ENCODE measurements at regions not wholly inside any gene's neighbourhood (a gene's known extent, or its start where the extent isn't known, plus 50 kb on each side); places are given as distances from the start of the nearest gene placed in this dataset.

DNA sequence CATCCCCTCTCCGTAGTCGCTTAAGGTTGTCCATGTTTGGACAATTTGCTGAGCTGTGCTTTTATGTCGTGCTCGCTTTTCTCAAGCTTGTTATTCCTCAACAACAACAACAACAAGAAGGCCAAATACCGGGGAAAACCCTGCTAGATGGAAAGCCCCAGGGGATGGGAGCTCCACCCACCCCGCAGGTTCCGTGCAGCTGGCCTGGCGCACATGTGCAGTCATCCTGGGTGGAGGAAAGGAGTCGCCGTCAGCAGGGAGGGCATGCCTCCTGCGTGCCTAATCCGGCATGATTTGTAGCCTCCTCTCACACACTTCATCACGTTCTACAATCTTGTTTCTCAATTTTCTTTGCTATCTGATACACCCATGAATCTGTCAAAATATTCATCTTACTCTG lies 87.4 kb upstream of the SALL3 start:
- TF ChIP-seq, protein P1, sequence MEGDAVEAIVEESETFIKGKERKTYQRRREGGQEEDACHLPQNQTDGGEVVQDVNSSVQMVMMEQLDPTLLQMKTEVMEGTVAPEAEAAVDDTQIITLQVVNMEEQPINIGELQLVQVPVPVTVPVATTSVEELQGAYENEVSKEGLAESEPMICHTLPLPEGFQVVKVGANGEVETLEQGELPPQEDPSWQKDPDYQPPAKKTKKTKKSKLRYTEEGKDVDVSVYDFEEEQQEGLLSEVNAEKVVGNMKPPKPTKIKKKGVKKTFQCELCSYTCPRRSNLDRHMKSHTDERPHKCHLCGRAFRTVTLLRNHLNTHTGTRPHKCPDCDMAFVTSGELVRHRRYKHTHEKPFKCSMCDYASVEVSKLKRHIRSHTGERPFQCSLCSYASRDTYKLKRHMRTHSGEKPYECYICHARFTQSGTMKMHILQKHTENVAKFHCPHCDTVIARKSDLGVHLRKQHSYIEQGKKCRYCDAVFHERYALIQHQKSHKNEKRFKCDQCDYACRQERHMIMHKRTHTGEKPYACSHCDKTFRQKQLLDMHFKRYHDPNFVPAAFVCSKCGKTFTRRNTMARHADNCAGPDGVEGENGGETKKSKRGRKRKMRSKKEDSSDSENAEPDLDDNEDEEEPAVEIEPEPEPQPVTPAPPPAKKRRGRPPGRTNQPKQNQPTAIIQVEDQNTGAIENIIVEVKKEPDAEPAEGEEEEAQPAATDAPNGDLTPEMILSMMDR (IDR thresholded peaks at IDR 0.05; ENCODE audit: borderline replicate concordance, extremely low read depth, low read length, poor library complexity, severe bottlenecking) = no peak
- no peak for TF ChIP-seq EZH2 (IDR thresholded peaks at IDR 0.05; ENCODE audit: borderline replicate concordance, low read depth, low read length, severe bottlenecking)

Measured in DND-41 (cell line).